ENCODE measurements at regions not wholly inside any gene's neighbourhood (a gene's known extent, or its start where the extent isn't known, plus 50 kb on each side); places are given as distances from the start of the nearest gene placed in this dataset.

GRCh38 chr5:126133424-126133823 lies 289.8 kb upstream of the GRAMD2B start:
- TF ChIP-seq YY1 (IDR thresholded peaks at IDR 0.05; ENCODE audit: low read depth) (no peak), REST (IDR thresholded peaks at IDR 0.05; ENCODE audit: low read depth) (no peak)
